ENCODE measurements at regions not wholly inside any gene's neighbourhood (a gene's known extent, or its start where the extent isn't known, plus 50 kb on each side); places are given as distances from the start of the nearest gene placed in this dataset.

GRCh38 chr3:20302766-20303165 lies 116.8 kb upstream of the SGO1 start:
- TF ChIP-seq CTCF (IDR thresholded peaks at IDR 0.05) (no peak), POLR2A (IDR thresholded peaks at IDR 0.05) (no peak)

Data from thyroid gland (tissue), 4 donors.